NCI-H2196 (cell line): ENCODE measurements at regions not wholly inside any gene's neighbourhood (a gene's known extent, or its start where the extent isn't known, plus 50 kb on each side); places are given as distances from the start of the nearest gene placed in this dataset.
"Not testable (repeated sequence)": the region's sequence is repeated elsewhere in the genome, so short reads cannot be mapped to it uniquely, and the experiment has no call there.

Experiments used
- DNase-seq: peaks from one replicate; lab custom pipeline; 2025; ENCODE audit not compliant: unreplicated experiment; lab: John Stamatoyannopoulos, UW

- no peak for DNase-seq
These were observed 390.6 kb downstream of the TNS3 start for GRCh38 chr7:47191316-47191715.

- DNase-seq = no peak
These were observed 391.4 kb downstream of the TNS3 start for GRCh38 chr7:47190462-47190861.

GRCh38 chr7:47188653-47189315 is 393.1 kb downstream of the TNS3 start:
- no peak for DNase-seq

GRCh38 chr7:47188136-47188535 is 393.8 kb downstream of the TNS3 start:
- DNase-seq = no peak

- no peak for DNase-seq
These were observed 395.6 kb downstream of the TNS3 start for GRCh38 chr7:47186316-47186715.

GRCh38 chr7:47185839-47186238 is 396.1 kb downstream of the TNS3 start:
- no peak for DNase-seq

- no peak for DNase-seq
These were observed 396.7 kb downstream of the TNS3 start for GRCh38 chr7:47185170-47185569.

- DNase-seq = no peak
These were observed 397.9 kb downstream of the TNS3 start for GRCh38 chr7:47183862-47184590.

GRCh38 chr7:47181746-47182361 is 400.1 kb downstream of the TNS3 start:
- no peak for DNase-seq

GRCh38 chr7:47180516-47180826 is 401.4 kb downstream of the TNS3 start:
- no peak for DNase-seq

GRCh38 chr7:47179812-47180515 is 401.9 kb downstream of the TNS3 start:
- DNase-seq = peak; percentile 66

- not testable (repeated sequence) for DNase-seq
These were observed 409.0 kb downstream of the TNS3 start for GRCh38 chr7:47172602-47173539.

GRCh38 chr7:47170516-47170915 is 411.4 kb downstream of the TNS3 start:
- DNase-seq = no peak

GRCh38 chr7:47154791-47155190 is 427.1 kb downstream of the TNS3 start:
- no peak for DNase-seq

- DNase-seq = peak; percentile 27
These were observed 428.3 kb downstream of the TNS3 start for GRCh38 chr7:47153576-47153975.

GRCh38 chr7:47153058-47153457 is 428.9 kb downstream of the TNS3 start:
- peak; percentile 69 for DNase-seq

GRCh38 chr7:47152307-47152706 is 429.6 kb downstream of the TNS3 start:
- DNase-seq = no peak

- no peak for DNase-seq
These were observed 431.2 kb downstream of the TNS3 start for GRCh38 chr7:47150497-47151260.

GRCh38 chr7:47149971-47150370 is 431.9 kb downstream of the TNS3 start:
- DNase-seq = no peak
